ENCODE measurements at regions not wholly inside any gene's neighbourhood (a gene's known extent, or its start where the extent isn't known, plus 50 kb on each side); places are given as distances from the start of the nearest gene placed in this dataset.

- H3K4me3 ChIP-seq (ENCODE audit: control insufficient read depth in 2 of 3, extremely low read depth in 1 of 3, insufficient read depth in 2 of 3, low read depth in 1 of 3, low read length in 3 of 3): no peak overlapping the region
- H2AFZ ChIP-seq (ENCODE audit: control insufficient read depth, low read length): no peak overlapping the region
- no peak overlapping the region for H3K9ac ChIP-seq (ENCODE audit: control insufficient read depth, extremely low read depth, insufficient read depth, low read length)
- TF ChIP-seq CTCF (optimal IDR thresholded peaks at IDR 0.05 in 1 of 3, IDR thresholded peaks at IDR 0.05 in 1 of 3, conservative IDR thresholded peaks at IDR 0.05 in 1 of 3; ENCODE audit: extremely low read depth in 1 of 3, insufficient read depth in 2 of 3, low read length in 3 of 3): no peak
- TF ChIP-seq EZH2 (IDR thresholded peaks at IDR 0.05; ENCODE audit: low read length): no peak
- no peak overlapping the region for H3K27ac ChIP-seq (ENCODE audit: control insufficient read depth, insufficient read depth, low read length)
- no peaks in the 10 kb centered on the region for H3K9me1 ChIP-seq (ENCODE audit: control insufficient read depth, extremely low read depth, insufficient read depth, low read length)
- dilution Hi-C loops (cut with MboI; ENCODE audit: extremely low pct_ligation_motif_present, low sequenced_read_pairs): no loop called here
- no peak overlapping the region for H3K4me2 ChIP-seq (ENCODE audit: control insufficient read depth, extremely low read depth, insufficient read depth, low read depth, low read length)
- DNase-seq (ENCODE audit: low read depth, low spot score): no peak
- H3K36me3 ChIP-seq (ENCODE audit: control insufficient read depth in 2 of 2, extremely low read depth in 1 of 2, insufficient read depth in 2 of 2, low read length in 2 of 2): no peaks in the 10 kb centered on the region
- FAIRE-seq: no peak
- no peaks in the 10 kb centered on the region for H3K79me2 ChIP-seq (ENCODE audit: control insufficient read depth, insufficient read depth, low read length)
- no peaks in the 10 kb centered on the region for H3K27me3 ChIP-seq (ENCODE audit: control insufficient read depth, extremely low read depth, insufficient read depth, low read length)
- no peaks in the 10 kb centered on the region for H3K9me3 ChIP-seq (ENCODE audit: control insufficient read depth, low read depth, low read length)
- no peaks in the 10 kb centered on the region for H3K4me1 ChIP-seq (ENCODE audit: control insufficient read depth, extremely low read depth, insufficient read depth, low read length)
- H4K20me1 ChIP-seq (ENCODE audit: control insufficient read depth, extremely low read depth, insufficient read depth, low read length): no peaks in the 10 kb centered on the region
These were observed 60.3 kb upstream of the DAB2 start for GRCh38 chr5:39485079-39485478.

GRCh38 chr5:39484673-39485072, 59.9 kb upstream of the DAB2 start:
- H3K27ac ChIP-seq (ENCODE audit: control insufficient read depth, insufficient read depth, low read length): no peak overlapping the region
- H2AFZ ChIP-seq (ENCODE audit: control insufficient read depth, low read length): no peak overlapping the region
- H3K4me2 ChIP-seq (ENCODE audit: control insufficient read depth, extremely low read depth, insufficient read depth, low read depth, low read length): no peak overlapping the region
- H3K9me3 ChIP-seq (ENCODE audit: control insufficient read depth, low read depth, low read length): no peaks in the 10 kb centered on the region
- H3K9ac ChIP-seq (ENCODE audit: control insufficient read depth, extremely low read depth, insufficient read depth, low read length): no peak overlapping the region
- DNase-seq (ENCODE audit: low read depth, low spot score): no peak
- TF ChIP-seq EZH2 (IDR thresholded peaks at IDR 0.05; ENCODE audit: low read length): no peak
- TF ChIP-seq CTCF (optimal IDR thresholded peaks at IDR 0.05 in 1 of 3, IDR thresholded peaks at IDR 0.05 in 1 of 3, conservative IDR thresholded peaks at IDR 0.05 in 1 of 3; ENCODE audit: extremely low read depth in 1 of 3, insufficient read depth in 2 of 3, low read length in 3 of 3): no peak
- H4K20me1 ChIP-seq (ENCODE audit: control insufficient read depth, extremely low read depth, insufficient read depth, low read length): no peaks in the 10 kb centered on the region
- H3K36me3 ChIP-seq (ENCODE audit: control insufficient read depth in 2 of 2, extremely low read depth in 1 of 2, insufficient read depth in 2 of 2, low read length in 2 of 2): no peaks in the 10 kb centered on the region
- H3K9me1 ChIP-seq (ENCODE audit: control insufficient read depth, extremely low read depth, insufficient read depth, low read length): no peaks in the 10 kb centered on the region
- no peak for FAIRE-seq
- no peak overlapping the region for H3K4me3 ChIP-seq (ENCODE audit: control insufficient read depth in 2 of 3, extremely low read depth in 1 of 3, insufficient read depth in 2 of 3, low read depth in 1 of 3, low read length in 3 of 3)
- no peaks in the 10 kb centered on the region for H3K27me3 ChIP-seq (ENCODE audit: control insufficient read depth, extremely low read depth, insufficient read depth, low read length)
- no peaks in the 10 kb centered on the region for H3K4me1 ChIP-seq (ENCODE audit: control insufficient read depth, extremely low read depth, insufficient read depth, low read length)
- dilution Hi-C loops (cut with MboI; ENCODE audit: extremely low pct_ligation_motif_present, low sequenced_read_pairs): no loop called here
- H3K79me2 ChIP-seq (ENCODE audit: control insufficient read depth, insufficient read depth, low read length): no peaks in the 10 kb centered on the region
